ENCODE measurements at regions not wholly inside any gene's neighbourhood (a gene's known extent, or its start where the extent isn't known, plus 50 kb on each side); places are given as distances from the start of the nearest gene placed in this dataset.
A peak's percentile ranks its signal among the peaks of the same experiment; 100 is the strongest.

GRCh38 chr16:85520853-85521521 lies 92.1 kb upstream of the GSE1 start:
- DNase-seq (ENCODE audit: low read depth) (peak; percentile 68), FAIRE-seq (no peak)
- Histone ChIP-seq H3K4me3 (ENCODE audit: low read depth, low read length) (no peak overlapping the region), H3K36me3 (ENCODE audit: control insufficient read depth, insufficient read depth, low read length) (no peaks in the 10 kb centered on the region), H3K27me3 (ENCODE audit: control insufficient read depth, insufficient read depth, low read length) (no peaks in the 10 kb centered on the region)
- TF ChIP-seq CTCF (IDR thresholded peaks at IDR 0.05; ENCODE audit: insufficient read depth, low read length, severe bottlenecking), result peak; percentile 1

DNA sequence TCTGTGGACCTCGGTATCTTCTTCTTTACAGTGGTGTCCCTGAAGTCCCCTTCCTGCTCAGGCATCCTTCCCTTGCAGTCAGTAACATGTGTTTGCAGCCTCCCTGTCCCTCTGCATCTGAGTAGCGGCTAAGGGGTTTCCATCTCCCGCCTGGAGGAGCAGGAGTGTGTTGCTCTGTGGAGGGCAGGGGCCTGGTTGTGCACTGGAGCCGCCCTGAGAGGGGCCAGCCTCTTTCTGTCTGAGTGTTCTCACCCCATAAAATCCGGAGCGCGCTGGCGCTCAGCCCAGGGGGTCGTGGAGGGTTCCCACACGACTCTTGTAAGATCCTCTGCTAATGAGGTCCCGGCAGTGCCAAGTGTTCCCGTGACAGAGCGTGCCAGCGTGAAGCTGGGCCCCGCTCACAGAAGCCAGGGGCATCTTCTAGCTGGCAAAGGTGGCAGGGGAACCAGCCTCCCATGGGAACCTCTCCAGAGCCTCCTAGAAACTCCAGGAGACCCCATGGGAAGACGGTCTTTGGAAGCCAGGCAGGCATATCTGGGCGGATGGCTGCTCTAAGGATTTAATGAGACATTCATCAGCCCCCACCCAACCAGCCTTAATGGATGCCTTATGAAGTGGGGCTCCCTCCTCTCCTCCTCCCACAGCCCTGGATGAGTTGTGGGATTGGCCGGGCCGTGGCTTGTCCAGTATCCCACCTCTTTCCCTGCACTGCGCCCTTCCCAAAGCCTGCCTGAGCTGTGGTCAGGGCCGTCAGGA lies 91.4 kb upstream of the GSE1 start:
- Histone ChIP-seq H3K27me3 (ENCODE audit: control insufficient read depth, insufficient read depth, low read length) (no peaks in the 10 kb centered on the region), H3K4me3 (ENCODE audit: low read depth, low read length) (no peak overlapping the region), H3K36me3 (ENCODE audit: control insufficient read depth, insufficient read depth, low read length) (no peaks in the 10 kb centered on the region)
- no peak for TF ChIP-seq CTCF (IDR thresholded peaks at IDR 0.05; ENCODE audit: insufficient read depth, low read length, severe bottlenecking)
- FAIRE-seq (no peak), DNase-seq (ENCODE audit: low read depth) (no peak)

DNA sequence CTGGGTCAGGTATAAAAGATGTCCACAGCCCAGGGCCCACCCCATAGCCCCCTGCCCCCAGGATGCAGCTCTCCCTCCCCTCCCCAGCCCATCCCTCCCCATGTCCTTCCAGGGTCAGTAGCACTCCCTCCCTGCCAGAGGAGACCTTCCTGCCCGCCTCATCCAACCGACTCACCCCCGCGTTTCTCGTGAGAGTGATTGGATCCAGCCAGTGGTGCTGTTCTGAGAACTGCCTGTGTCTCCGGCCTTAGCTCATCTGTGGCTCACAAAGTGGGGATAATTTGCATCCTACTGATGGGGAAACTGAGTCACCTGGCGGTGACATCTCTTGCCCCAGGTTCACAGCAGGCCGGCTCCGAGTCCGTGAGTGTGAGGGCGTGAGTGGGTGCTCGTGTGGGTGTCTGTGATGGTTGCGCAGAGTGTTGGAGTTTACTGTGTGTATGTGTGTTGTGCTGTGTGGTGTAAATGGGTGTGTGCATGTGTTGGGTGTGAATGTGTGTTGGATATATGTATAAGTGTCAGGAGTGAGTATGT lies 90.7 kb upstream of the GSE1 start:
- no peak for TF ChIP-seq CTCF (IDR thresholded peaks at IDR 0.05; ENCODE audit: insufficient read depth, low read length, severe bottlenecking)
- no peaks in the 10 kb centered on the region for H3K27me3 ChIP-seq (ENCODE audit: control insufficient read depth, insufficient read depth, low read length)
- H3K36me3 ChIP-seq (ENCODE audit: control insufficient read depth, insufficient read depth, low read length), result no peaks in the 10 kb centered on the region
- DNase-seq (ENCODE audit: low read depth) (no peak), FAIRE-seq (no peak)
- no peak overlapping the region for H3K4me3 ChIP-seq (ENCODE audit: low read depth, low read length)

GRCh38 chr16:85522842-85523601 lies 90.1 kb upstream of the GSE1 start:
- DNase-seq (ENCODE audit: low read depth) (no peak), FAIRE-seq (peak; percentile 90)
- TF ChIP-seq CTCF (IDR thresholded peaks at IDR 0.05; ENCODE audit: insufficient read depth, low read length, severe bottlenecking), result no peak
- Histone ChIP-seq H3K4me3 (ENCODE audit: low read depth, low read length) (no peak overlapping the region), H3K36me3 (ENCODE audit: control insufficient read depth, insufficient read depth, low read length) (no peaks in the 10 kb centered on the region), H3K27me3 (ENCODE audit: control insufficient read depth, insufficient read depth, low read length) (no peaks in the 10 kb centered on the region)

GRCh38 chr16:85523602-85524364 lies 89.3 kb upstream of the GSE1 start:
- TF ChIP-seq CTCF (IDR thresholded peaks at IDR 0.05; ENCODE audit: insufficient read depth, low read length, severe bottlenecking), result no peak
- DNase-seq (ENCODE audit: low read depth) (no peak), FAIRE-seq (no peak)
- Histone ChIP-seq H3K36me3 (ENCODE audit: control insufficient read depth, insufficient read depth, low read length) (no peaks in the 10 kb centered on the region), H3K27me3 (ENCODE audit: control insufficient read depth, insufficient read depth, low read length) (no peaks in the 10 kb centered on the region), H3K4me3 (ENCODE audit: low read depth, low read length) (no peak overlapping the region)

All from bronchial epithelial cell (primary cell).